Endothelial cell (in vitro differentiated cells): ENCODE measurements at regions not wholly inside any gene's neighbourhood (a gene's known extent, or its start where the extent isn't known, plus 50 kb on each side); places are given as distances from the start of the nearest gene placed in this dataset.

ENCODE experiments used
- DNase-seq: peaks from one replicate; pipeline ENCODE4 v3.0.0; 2021; ENCODE audit warnings: low spot score
- H3K27ac Mint-ChIP-seq: one replicate; pipeline ENCODE4 v1.8.0; 2021; ENCODE audit warnings: mixed read lengths, inconsistent platforms; ENCODE audit not compliant: unreplicated experiment
- H3K27me3 Mint-ChIP-seq: one replicate; pipeline ENCODE4 v1.8.0; 2021; ENCODE audit warnings: mild to moderate bottlenecking, moderate library complexity, mixed read lengths, inconsistent platforms; ENCODE audit not compliant: unreplicated experiment
- H3K36me3 Mint-ChIP-seq: one replicate; pipeline ENCODE4 v1.8.0; 2021; ENCODE audit warnings: mild to moderate bottlenecking, low read depth, mixed read lengths, inconsistent platforms; ENCODE audit not compliant: unreplicated experiment
- H3K4me1 Mint-ChIP-seq: one replicate; pipeline ENCODE4 v1.8.0; 2021; ENCODE audit warnings: mild to moderate bottlenecking, mixed read lengths, inconsistent platforms; ENCODE audit not compliant: unreplicated experiment
- H3K4me3 Mint-ChIP-seq: one replicate; pipeline ENCODE4 v1.8.0; 2021; ENCODE audit warnings: mild to moderate bottlenecking, mixed read lengths, inconsistent platforms; ENCODE audit not compliant: unreplicated experiment
- H3K9me3 Mint-ChIP-seq: one replicate; pipeline ENCODE4 v1.8.0; 2021; ENCODE audit warnings: mixed read lengths, inconsistent platforms; ENCODE audit not compliant: unreplicated experiment
- CTCF ChIP-seq: fragments of 200-600 bp; sonication (generic); IDR thresholded peaks from one replicate; pipeline ENCODE4 v1.5.0; 2021; ENCODE audit warnings: antibody characterized with exemption; ENCODE audit not compliant: unreplicated experiment

- no peak for TF ChIP-seq CTCF
- Mint-ChIP-seq H3K4me1 (peaks cover 18% of the 10 kb centered on the region), H3K27ac (no peak overlapping the region), H3K4me3 (no peak overlapping the region), H3K9me3 (no peaks in the 10 kb centered on the region), H3K36me3 (no peaks in the 10 kb centered on the region), H3K27me3 (peaks cover 3% of the 10 kb centered on the region)
- no peak for DNase-seq
Observed at GRCh38 chr13:80552851-80553440, 212.0 kb upstream of the SPRY2 start.

- H3K36me3 Mint-ChIP-seq: no peaks in the 10 kb centered on the region
- H3K4me1 Mint-ChIP-seq: peaks cover 18% of the 10 kb centered on the region
- H3K27me3 Mint-ChIP-seq: peaks cover 3% of the 10 kb centered on the region
- no peak overlapping the region for H3K27ac Mint-ChIP-seq
- no peaks in the 10 kb centered on the region for H3K9me3 Mint-ChIP-seq
- no peak for DNase-seq
- H3K4me3 Mint-ChIP-seq: no peak overlapping the region
- TF ChIP-seq CTCF: no peak
Observed at GRCh38 chr13:80551650-80552497, 210.9 kb upstream of the SPRY2 start.

GRCh38 chr13:80550971-80551441 is 210.1 kb upstream of the SPRY2 start:
- no peak for DNase-seq
- TF ChIP-seq CTCF: no peak
- H3K36me3 Mint-ChIP-seq: no peaks in the 10 kb centered on the region
- no peaks in the 10 kb centered on the region for H3K9me3 Mint-ChIP-seq
- no peak overlapping the region for H3K27ac Mint-ChIP-seq
- H3K4me1 Mint-ChIP-seq: peaks cover 18% of the 10 kb centered on the region
- peaks cover 3% of the 10 kb centered on the region for H3K27me3 Mint-ChIP-seq
- H3K4me3 Mint-ChIP-seq: no peak overlapping the region

GRCh38 chr13:80548915-80549314 is 208.0 kb upstream of the SPRY2 start:
- peaks cover 3% of the 10 kb centered on the region for H3K27me3 Mint-ChIP-seq
- H3K27ac Mint-ChIP-seq: no peak overlapping the region
- TF ChIP-seq CTCF: no peak
- no peaks in the 10 kb centered on the region for H3K36me3 Mint-ChIP-seq
- H3K9me3 Mint-ChIP-seq: no peaks in the 10 kb centered on the region
- H3K4me3 Mint-ChIP-seq: no peak overlapping the region
- DNase-seq: no peak
- peaks cover 14% of the 10 kb centered on the region for H3K4me1 Mint-ChIP-seq
